Activated CD4-positive, alpha-beta T cell treated with anti-CD3 and anti-CD28 coated beads, Interleukin-2, Interleukin-4, amounts not matched to agents 100 ng/mL and 50 ng/mL, durations not matched to agents 16 hours and 8 hours (primary cell): ENCODE measurements at regions not wholly inside any gene's neighbourhood (a gene's known extent, or its start where the extent isn't known, plus 50 kb on each side); places are given as distances from the start of the nearest gene placed in this dataset.

Experiments
- DNase-seq: peaks from one replicate; pipeline ENCODE4 v3.0.0-alpha.2; 2020; ENCODE audit warnings: low spot score

DNA sequence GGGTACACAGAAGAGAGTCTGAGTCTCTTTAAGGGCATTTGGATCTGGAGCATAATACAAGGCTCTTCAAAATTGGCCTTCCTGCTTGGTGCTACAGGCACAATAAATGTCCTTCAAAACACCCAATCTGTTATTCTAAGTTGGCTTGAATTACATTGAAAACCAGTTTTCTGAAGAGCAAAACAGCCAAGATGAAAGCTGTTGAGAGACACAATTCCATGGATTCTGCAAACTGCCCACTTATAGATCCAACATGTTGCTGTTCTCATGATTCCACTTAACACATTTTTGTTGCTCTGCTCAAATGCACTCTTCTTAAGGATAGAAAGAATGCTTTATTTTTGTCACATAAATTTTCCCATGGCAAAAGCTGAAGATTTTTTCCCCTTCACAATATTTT lies 525.9 kb upstream of the CDH8 start:
- no peak for DNase-seq

DNA sequence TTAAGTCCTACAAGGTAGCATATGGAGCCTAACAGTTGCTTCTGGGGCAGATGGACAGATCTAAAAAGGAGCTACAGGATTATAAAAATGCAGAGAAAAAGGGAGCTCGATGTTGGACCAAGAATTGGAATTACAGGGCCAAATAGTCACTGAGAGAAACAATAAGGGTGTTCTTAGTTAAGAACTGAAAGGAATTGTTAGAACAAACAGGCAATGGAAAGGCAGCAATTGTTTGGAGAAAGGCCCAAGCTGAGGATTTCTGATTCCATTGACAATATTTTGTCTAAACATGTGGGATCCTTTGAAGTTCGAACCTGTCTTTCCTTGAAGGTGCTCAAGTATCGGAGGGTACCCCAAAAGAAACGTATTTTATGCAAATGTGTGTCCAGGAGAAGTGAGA lies 513.6 kb upstream of the CDH8 start:
- DNase-seq = no peak

DNA sequence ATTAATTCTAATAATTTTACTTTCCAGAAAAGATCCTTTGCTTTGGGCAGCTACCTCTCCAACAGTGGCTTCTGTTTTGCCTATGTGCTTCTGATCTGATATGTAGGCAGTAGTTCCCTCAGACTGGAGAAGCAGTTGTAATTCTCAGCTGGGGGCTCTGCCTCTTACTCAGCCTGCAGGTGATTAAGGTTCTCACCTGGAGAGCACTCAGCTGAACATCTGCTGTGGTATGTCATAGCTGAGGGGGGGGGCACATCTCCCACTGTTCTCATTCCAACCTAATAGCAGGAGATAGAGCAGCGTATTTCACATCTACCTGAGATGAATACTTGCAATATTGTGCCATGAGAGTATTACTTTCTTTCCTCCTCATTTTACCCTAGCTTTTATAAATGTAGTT lies 511.9 kb upstream of the CDH8 start:
- DNase-seq = no peak

DNA sequence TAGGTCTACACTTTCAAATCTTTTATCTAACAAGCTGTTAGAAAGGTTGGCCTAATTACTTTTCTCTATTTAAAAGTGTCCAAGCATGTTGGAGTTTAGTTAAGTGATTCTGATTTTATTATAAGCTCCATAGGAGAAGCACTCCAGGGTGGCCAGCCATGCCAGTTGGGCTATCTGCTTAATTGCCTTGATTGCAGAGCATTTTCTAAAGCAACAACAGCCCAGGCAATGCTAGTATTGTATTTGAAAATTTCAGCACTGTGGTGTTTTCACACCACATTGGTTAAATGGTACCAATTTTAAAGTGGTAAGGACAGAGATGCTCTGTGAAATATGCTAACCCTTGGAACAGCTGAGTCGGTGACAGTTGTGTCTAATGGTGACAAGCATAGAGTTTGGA lies 510.5 kb upstream of the CDH8 start:
- no peak for DNase-seq

DNA sequence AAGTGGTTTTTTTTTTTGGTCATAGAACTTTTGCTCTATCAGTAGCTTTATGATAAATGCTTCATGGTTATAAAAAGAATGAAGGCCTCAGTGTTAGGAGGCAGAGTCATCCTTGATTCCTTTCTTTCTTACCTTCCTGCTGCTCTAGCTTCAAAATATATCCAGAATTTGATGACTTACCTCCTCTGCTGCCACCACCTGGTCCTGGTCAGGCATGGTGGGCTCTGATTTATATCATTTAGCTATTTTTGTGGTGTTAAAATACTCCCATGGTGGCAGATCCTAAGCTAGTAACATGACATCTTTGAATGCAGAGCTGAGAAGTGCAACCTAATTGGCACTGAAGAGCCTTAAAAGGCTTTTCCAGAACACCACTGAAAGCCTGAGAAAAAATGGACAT lies 508.8 kb upstream of the CDH8 start:
- DNase-seq = no peak

DNA sequence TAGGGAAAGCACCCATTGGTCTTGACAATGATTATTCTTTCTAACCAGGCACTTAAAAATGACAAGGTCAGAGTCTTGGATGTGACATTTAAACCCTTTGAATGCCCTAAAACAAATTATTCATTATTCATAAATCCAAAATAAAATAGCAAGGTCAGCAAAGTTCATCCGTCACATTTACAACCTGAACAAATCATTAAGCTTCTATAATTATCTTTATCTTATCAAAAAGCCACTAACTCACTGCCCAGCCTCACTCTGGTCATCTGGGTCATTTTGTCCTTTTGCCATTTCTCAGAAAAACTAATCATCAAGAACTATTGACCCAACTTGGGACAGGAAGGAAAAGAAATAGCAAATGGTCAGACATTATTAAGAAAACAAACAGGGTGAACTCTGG lies 507.3 kb upstream of the CDH8 start:
- DNase-seq = no peak

DNA sequence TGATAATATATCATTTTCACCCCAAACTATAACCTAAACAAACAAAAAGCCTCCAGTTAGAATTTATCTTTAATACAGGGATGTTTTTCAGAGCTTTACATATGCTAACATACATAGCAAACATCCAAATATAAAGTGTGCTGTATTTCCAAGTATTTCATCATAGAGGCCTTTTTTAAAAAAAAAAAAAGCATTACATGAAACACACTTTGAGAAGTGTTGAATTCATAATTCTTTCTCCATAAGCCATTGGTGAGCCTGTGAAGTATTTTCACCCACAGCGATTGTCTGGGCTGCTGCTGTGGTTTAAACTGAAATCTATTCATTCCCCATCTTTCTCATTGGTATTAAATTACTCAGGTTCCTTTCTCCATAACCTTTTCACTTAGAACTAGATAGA lies 503.4 kb upstream of the CDH8 start:
- DNase-seq = no peak

DNA sequence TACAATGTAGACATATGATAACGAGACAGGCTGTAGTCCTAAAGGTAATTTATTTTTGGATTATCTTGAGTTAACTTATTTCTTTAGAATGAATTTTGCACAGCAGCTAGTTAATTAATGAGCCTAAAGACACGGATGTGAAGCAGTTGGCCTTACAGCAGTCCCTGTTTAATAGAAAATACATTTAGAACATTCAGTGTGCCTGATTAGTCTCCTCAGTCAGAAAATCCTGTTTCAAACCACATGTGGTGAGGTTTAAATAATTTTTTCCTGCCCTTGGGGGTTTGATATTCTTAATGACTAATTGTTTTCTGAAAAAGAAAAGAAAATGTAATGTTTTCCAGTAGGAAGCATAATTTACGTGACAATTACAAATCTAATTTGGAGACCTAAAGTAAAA lies 494.2 kb upstream of the CDH8 start:
- DNase-seq = no peak

DNA sequence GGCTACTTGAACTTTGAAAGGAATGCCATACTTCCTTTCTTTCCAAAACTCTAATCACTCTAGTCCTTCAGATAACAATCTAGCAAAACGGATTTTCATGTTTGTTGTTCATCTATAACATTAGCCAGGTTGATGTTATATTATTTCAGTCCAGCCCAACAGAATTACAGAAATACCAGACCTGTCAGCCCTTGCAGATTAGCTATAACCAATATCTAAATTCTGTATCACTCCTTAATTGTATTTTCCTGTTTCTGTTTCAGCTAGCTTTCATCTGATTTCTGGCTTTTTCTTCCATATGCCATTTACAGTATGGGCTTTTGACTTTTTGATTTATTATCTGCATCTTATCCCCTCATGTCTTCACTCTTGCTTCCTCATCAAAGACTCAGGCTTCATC lies 479.8 kb upstream of the CDH8 start:
- no peak for DNase-seq

DNA sequence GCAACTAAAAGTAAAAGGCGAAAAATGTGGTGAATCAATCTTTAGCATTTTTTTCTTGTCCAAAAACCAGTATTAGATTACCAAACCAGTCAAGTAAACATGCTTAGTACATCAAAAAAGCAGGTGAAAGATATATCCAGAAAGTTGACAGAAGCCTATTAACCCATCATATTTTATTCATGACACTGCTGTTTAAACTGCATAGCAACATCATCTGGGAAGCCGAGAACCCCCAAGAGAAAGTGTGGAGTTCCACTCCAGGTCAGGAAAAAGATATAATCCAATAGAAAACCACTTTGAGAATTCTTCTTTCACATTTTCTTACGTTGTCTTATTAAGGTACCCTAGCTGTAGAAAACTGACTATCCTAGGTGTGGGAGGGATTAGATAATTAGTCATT lies 466.8 kb upstream of the CDH8 start:
- DNase-seq = no peak

DNA sequence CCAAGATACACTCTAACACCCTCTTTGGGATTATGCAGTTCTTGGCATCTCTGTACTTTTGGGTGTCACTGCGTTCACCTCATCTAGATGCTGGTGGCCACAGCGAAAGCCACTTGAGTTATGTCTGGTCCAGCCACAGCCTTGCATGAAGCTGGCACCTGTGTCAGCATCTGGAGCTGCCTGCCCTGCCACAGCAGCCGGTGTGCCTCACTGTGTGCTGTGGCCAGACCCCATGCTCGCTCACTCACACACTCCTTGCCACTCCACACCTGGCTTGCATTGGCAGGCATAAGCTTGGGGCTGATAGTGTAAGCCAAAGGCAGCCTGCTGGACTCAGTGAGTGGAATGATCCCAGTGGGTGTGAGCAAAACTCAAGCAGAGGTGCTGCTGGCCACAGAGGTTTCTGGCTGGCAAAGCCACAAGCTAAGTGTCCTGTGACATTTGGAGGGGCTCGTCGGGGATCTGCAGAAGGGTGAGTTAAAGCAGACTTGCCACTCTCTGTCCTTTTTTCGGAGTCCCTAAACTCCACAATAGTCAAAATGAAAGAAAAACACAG lies 442.7 kb upstream of the CDH8 start:
- DNase-seq = no peak

DNA sequence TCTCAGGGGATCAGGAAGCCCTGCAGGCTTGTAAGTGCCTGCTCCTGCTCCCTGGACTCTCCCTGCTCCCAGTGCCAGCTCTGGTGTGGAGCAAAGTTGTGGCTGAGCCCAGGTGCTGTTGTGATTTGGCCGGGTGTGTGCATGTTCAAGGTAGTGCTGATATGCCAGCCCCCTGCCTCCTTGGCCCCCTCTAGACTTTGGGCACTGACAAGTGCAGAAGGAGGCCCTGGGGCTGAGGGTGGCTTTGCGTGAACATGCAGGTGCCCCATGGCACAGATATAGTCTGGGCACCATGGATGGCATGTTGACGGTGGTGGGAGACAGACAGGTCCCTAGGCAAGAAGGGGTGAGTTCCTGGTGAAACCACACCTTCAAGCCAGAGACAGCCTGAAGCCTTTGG lies 441.6 kb upstream of the CDH8 start:
- no peak for DNase-seq

DNA sequence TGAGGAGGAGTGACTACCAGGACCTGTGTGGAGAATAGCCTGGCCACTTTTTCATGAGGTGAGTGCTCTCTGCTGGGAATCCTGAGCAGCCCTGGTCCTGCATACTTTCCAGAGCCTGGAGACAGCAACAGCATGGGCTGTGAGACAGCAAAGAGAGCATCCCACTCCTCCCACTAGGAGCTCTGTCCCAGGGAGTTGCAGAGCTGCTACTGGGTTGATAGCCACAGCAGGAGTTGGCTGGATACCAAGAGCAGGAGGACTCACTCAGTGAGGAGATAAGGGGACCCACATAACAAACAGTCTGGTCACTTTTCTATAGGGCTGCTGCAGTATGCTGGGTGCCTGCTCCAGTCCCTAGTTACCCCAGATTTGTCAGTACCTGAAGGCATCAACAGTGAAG lies 439.3 kb upstream of the CDH8 start:
- DNase-seq = no peak

DNA sequence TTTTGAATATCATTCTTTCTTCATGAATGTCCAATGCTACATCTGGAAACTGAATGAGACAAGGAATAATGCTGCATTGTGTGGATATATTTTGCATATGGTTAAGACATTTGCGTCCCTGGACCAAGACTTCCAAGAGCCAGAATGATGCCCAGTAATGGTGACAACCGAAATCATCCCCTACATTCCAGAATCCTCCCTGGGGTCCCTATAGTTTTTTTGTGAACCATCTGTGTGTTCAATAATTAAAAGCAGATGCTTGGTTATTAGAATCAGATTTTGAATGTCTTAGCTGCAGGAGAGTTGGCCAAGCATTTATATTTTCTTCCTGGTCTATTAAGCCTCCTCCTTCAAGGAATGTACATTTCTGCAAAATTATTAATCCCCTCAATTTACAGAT lies 426.7 kb upstream of the CDH8 start:
- DNase-seq = no peak

DNA sequence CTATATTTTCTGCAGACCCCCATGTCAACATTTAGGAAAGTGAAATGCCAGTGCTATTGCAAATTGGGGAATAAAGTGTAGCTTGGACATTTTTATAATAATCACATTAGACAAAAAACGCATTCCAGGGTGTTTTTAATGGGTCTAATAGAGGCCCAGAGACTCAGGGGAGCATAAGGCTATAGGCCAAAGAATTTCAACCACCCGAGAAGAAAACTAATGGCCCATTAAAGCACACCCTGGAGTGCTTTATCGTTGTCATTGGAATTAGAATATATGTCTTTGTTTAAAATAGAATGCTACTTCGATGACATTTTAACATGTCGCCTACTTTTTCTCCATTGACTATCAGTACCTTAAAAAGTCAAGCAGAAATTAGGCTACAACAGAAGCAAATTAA lies 414.1 kb upstream of the CDH8 start:
- no peak for DNase-seq

DNA sequence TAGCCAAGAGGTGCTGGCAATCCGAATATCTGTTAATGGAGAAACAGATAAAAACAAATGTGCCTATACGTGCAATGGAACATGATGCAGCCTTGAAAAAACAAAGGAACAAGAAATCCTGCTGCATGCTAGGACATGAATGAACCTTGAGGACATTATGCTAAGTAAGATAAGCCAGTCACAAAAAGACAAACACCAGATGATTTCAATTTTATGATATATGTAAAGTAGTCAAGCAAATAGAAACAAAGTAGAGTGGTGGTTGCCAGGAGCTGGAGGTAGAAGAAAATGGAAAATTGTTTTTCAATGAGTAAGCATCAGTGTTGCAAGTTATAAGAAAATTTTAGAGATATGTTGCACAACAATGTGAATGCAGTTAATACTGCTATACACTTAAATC lies 409.7 kb upstream of the CDH8 start:
- DNase-seq = no peak

DNA sequence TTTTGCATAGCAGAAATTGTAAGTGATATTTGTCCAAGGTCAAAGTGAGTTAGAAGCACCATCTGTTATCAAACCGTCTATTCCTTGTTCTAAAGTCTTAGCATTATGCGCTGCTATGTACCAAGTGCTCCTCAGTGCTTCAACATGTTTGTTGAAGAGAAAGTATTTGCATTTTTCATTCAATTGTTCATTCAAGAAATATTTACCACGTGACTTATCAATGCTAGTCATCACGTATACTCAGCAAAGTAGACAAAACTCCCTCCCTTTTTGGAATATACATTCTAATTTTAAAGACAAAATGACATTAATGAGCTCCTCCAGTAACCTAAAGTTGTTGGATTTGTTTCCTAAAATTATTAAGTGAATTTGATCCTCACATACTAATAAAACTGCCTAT lies 388.0 kb upstream of the CDH8 start:
- no peak for DNase-seq

DNA sequence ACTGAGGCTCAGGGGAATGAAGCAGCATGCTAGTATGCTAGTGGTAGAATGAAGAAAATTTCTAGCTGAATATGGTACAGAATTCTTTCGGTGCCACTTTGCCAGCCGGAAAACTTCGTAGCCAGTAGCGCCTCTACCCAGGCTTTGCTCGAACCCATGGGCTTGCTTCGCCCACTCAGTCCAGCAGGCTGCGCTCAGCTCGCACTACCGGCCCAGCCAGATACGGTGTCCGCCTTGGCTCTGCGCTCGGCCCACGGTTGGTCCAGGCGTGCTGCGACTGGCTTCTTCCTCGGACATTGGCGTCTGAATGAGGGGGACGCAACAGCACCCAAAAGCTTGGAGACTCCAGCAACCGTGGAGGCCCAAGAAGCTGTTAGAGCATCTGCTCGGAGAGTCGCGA lies 372.5 kb upstream of the CDH8 start:
- DNase-seq = no peak

DNA sequence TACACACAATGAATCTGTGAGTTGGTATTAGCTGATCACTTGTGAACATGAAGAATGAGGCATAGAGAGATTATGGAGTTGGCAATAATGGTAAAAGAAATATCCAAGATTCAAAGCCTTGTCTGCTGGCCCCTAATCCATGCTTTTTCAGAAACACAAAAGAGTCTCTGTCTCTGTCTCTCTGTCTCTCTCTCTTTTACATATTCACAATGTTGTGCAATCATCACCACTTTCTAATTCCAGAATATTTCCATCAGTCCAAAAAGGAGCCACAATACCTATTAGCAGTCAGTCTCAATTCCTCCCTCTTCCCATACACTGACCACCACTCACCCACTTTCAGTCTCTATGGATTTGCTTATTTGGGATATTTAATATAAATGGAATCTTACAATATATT lies 370.1 kb upstream of the CDH8 start:
- DNase-seq = no peak

DNA sequence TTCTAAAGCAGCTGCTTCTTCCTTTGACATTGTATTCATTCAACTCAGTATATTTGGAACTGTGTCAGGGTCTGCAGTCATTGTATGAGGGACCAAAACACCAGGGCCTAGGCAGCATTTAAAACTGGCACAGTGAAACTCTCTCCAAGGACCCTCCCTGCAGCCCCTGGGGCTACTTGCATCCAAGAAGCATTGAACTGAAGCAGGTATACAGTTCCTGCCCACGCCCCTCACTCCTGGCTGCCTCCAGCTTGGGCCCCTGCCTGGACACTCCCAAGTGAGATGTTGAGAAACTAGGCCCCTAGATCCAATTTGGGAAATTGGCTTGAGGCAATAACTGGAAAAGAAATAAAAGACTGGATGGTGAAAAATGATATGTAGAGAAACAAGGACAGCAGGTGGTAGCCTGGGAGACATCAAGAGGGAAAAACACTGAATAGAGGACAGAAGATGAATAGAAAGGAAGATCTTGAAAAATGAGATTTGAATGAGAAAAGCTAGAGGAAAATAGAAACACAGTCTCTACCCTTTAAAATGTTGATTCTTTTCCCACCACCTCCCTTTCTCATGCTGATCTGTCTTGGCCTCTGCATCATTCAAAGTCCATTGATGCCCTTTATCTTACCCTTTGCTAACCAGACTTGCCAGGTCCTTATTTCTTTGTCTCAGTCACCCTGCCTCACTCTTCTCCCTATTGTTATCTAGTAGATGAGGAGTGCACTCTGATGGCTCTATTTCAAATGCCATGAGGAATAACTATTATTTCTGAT lies 368.8 kb upstream of the CDH8 start:
- DNase-seq = no peak

DNA sequence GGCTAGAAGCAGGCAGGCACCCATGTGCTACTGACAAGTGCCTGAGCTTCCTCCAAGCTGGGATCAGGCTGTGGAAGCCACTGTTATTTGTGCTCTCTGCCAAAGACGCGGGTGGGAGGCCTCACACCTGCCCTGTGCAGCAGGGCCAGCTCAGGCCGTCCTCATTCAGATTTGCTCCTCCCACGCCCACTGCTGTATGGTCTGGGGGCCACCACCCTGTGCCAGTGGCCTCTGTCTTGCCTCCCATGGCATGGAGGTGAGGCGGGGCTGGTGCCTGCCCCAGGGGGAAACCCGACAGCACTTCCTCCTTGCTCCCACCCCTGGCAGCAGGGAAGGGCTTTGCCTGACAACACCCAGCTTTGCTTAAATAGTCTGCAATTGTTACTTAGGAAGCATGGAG lies 356.5 kb upstream of the CDH8 start:
- no peak for DNase-seq

DNA sequence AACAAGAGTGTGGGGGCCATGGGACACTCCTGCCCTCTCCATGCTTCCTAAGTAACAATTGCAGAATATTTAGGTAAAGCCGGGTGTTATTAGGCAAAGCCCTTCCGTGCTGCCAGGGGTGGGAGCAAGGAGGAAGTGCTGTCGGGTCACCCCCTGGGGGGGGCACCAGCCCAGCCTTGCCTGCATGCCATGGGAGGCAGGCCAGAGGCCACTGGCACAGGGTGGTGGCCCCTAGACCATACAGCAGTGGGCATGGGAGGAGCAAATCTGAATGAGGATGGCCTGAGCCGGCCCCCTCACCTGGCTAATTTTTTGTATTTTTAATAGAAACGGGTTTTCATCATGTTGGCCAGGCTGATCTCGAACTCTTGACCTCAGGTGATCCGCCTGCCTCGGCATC lies 355.7 kb upstream of the CDH8 start:
- no peak for DNase-seq

DNA sequence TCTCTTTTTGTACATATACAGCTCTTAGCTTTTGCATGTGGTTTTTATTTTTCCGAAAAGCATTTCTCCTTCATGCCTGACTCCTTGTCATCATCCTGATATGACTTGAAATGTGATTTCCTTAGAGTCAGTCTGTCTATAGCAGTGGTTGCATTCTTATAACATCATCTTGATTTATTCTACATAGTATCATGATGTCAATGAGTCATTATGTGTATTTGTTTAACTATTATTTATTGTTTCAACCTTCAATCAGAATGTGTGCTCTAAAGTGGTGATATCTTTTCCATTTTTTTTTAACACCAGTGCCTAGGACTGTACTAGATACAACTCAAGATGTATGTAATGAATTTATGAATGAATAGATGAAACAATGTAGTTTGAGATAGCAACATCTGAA lies 354.9 kb upstream of the CDH8 start:
- DNase-seq = no peak

DNA sequence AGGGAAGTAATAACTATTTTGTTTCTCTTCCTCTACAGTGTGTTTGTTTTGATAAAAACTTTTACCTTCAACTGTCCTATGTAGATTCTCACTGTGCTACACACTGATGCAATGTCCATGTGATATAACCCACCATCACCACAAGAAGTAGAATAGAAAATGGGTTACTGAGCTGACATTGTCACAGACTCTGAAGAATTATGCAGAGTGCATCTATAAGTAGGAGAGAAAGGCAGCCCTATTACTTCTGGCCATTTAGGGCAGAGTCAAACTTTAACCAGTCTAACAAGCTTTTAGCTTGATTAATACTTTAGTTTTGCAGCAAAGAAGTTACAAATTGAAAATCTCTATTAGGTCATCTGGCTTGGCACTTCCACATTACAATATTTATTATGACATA lies 354.0 kb upstream of the CDH8 start:
- DNase-seq = no peak

DNA sequence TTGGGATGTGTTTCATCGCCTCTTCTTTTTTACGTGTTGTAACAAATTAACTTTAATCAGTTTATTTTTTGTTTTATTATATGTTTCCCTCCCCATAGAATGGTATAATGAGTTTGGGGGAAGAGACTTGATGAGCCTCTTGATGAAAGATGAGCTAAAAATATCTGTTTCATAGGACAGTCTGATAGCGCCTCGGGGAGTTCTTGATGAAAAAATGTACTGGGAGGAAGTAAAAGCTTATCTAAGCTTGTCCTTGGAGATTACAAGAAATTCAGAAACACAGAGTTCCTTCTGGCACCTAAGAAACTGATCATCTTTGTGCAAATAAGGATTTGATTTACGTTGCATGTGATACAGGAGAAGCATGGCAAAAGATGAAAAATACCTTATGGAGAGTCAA lies 350.2 kb upstream of the CDH8 start:
- DNase-seq = no peak
